Medulla oblongata (tissue), 1 donor: ENCODE measurements at regions not wholly inside any gene's neighbourhood (a gene's known extent, or its start where the extent isn't known, plus 50 kb on each side); places are given as distances from the start of the nearest gene placed in this dataset.
A peak's percentile ranks its signal among the peaks of the same experiment; 100 is the strongest.

ENCODE experiments used
- DNase-seq: peaks from one replicate; pipeline ENCODE4 v3.0.0-alpha.2; 2015; ENCODE audit errors: extremely low spot score

DNA sequence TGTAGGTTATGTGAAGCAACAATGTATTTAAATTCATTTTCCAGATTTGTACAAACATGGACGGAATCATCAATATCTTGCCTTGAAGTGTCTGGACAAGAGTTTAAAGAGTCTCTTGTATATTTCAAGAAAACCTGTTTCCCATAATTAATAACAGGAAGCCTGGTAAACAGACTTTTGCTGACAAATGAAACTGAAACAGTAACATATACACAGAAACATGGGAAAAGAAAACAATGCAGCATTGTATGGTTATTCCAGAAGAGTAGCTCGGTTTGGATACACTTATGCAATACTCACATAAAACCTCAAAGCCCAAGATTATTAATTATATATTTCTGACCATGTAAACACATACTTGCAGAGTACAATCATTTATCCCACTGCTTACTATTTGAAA is 265.5 kb downstream of the PTPRC start:
- DNase-seq = peak; percentile 40

DNA sequence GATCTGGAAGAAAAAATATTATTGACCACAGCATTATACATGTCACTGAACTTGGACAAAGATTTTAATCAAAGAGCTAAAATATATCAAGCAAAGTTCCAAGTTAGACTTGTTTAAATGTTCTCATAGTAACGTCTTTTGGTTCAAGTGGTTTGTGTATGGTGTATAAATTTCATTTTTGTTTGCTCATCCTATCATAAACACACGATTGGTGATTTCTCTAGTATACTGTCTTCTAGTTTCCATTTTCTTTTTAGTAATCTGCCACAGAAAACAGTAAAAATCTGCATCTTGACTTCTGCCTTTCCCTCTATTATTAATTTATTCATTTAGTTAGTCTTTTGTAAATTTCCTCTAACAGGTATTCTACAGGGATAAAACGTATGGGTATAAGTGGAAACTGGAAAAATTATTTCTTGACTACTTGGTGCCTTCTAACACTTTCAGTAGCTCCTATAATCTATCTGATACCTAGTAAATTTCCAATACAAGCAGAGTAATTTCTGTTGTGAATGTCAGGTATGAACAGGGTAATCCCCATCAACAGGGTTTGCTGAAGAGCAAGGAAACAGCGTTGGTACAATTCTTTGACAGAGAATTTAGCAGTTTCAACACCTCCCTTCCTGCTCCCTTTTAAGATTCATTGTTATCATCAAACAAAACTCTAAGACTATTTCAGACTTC is 268.0 kb downstream of the PTPRC start:
- DNase-seq = no peak

DNA sequence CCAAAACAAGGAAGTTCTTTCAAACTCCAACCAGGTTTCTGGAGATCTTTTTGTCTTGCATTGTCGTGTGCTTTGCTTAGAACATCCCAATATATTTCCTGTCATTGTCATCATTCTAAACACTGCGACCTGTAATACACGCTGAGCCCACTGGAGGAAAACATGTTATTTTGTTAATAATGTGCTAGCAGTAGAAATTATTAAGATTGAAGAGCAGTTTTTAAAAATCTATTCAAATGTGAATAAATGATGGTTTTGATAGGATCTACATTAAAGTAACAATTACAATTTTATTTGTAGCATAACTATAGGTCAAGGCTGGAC is 268.5 kb downstream of the PTPRC start:
- no peak for DNase-seq

DNA sequence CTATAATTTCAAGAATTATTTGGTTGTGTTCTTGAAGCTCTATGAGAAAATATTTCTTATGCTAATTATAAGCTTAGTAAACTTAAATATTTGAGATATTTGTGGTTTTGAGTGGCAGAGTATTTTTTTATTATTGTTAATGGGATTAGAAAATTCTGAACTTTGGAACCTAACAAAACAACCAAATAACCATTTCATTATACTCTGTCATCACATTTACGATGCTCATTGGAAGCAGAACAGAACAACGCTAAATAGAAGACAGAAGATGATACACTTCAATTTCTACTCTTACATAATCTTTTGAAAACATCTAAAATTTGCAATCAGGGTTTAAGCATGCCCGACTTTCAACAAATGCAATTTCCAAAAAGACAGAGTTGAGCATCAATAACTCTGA is 270.2 kb downstream of the PTPRC start:
- no peak for DNase-seq

GRCh38 chr1:198909973-198910372 is 271.1 kb downstream of the PTPRC start:
- no peak for DNase-seq

GRCh38 chr1:198910816-198911215 is 272.0 kb downstream of the PTPRC start:
- no peak for DNase-seq

GRCh38 chr1:198912046-198912445 is 273.2 kb downstream of the PTPRC start:
- no peak for DNase-seq

- DNase-seq = no peak
Observed at GRCh38 chr1:198913667-198914066, 274.8 kb downstream of the PTPRC start.

DNA sequence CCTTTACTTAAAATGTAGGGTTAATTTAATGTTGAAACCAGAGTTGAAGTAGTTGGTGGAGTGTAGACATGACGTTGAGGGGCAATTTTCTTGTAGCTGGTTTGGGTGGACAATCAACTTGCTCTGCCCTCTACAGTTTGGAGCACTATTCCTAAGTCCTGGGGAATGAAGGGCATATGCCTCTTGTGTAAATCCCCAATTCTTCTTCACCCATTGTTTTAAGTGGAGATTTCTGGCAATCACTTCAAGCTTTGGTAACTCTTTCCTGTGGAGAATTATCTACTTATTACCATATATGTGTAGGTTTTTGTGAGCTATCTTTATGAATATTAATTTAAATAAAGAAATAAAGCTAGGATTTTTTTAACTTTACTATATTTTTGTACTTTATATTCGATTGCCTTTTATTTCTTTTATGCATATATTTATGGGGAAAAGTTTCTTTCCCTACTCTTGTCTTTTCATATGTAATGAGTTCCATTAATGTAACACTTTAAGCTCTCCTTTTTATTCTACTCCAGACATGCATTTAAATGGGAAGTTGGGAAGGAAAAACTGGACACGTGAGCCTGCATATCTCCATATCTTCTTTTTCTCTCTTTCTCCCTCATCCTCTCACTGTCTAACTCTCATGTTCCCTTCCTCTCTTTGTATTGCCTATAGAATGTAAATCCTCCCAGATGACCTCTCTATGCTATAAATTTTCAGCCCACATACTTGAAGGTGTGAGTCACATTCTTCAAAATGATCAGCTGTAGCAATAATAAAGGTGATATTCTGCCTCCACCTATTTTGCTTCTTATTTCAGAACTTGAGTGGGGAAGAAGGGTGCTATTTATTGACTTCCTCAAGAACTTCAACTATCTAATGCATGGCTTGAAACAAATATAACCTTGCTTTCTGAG is 276.7 kb downstream of the PTPRC start:
- no peak for DNase-seq

DNA sequence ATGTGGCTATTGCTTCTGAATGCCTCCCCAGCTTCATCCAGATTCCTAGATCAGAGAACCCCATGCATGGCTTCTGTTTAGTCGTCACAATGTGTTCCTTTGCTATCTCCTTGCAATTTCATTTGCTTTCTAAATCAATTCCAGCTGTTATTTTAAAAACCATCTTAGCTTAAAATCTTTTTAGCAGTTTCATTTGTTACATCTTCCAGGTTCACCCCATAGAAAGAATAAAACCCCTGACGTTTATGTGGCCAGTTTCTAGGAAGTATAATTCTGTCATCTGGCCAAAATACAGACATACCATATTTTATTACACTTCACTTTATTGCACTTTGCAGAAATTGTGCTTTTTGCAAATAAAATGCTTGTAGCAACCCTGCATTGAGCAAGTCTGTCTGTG is 278.4 kb downstream of the PTPRC start:
- DNase-seq = no peak

DNA sequence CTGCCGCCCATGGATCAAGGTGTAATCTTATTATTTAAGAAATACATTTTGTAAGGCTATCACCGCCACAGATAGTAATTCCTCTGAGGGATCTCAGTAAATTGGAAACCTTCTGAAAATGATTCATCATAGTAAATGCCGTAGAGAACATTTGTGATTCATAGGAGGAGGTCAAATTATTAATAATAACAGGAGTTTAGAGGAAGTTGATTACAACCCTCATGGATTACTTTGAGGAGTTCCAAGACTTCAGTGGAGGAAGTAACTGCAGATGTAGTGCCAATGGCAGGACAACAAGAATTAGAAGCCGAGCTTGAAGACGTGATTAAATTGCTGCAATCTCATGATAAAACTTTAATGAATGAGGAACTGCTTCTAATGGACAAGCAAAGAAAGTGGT is 280.1 kb downstream of the PTPRC start:
- DNase-seq = no peak

- DNase-seq = no peak
Observed at GRCh38 chr1:198919667-198920398, 281.0 kb downstream of the PTPRC start.

DNA sequence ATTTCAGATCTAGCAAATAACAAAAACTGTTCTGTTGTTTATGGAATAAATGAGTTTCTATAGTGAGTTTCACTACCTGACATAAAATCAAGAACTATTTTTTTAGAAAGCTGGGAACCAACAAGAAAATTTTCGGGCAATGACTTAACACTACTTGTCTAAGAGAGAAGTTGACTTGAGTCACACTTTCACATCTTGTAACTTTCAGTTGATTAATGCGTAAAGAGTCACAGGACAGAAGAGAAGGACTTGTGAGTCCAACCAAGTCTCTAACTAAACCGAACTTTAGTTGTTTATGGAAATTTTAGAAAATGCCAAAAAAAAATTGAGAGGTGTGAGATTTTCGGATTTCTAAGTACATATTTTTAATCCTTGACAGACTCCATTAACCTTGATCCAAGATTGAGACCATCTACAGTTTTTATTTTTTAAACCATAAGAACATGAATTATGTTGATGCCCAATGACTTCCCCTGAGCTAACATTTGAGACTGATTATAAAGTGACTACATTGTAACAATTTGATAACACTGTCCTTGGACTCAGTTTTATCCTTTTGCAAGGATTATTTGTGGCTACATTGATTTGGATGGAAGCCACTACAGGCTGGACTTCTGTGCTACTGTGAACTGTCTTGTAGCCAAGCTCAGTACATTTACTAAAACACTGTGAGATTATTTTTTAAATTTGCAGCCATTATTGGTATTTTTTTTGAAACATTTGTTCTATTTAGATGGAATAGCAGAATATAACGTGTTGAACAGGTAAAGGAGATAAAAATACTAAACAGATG is 284.0 kb downstream of the PTPRC start:
- DNase-seq = peak; percentile 70

GRCh38 chr1:198923993-198924392 is 285.2 kb downstream of the PTPRC start:
- no peak for DNase-seq

GRCh38 chr1:198925567-198925966 is 286.7 kb downstream of the PTPRC start:
- DNase-seq = no peak

DNA sequence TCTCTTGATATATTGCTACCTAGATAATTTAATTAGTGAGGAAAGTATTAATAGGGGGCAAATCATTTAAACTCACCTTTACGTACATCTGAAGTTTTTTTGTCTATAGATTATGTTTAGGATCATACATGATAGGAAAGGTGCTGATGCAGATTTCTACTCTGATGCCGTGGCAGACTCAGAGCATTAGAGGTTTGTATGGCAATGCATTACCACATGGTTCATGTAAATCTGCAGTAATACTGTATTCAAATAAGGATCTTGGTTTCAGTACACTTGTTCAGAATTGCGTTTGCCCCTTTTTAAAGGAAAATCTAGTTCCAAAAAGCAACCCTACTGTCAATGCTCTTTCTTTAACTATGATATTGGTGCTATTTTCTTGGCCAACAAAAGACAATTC is 288.3 kb downstream of the PTPRC start:
- no peak for DNase-seq

- no peak for DNase-seq
Observed at GRCh38 chr1:198929111-198929604, 290.3 kb downstream of the PTPRC start.

GRCh38 chr1:198929961-198930599 is 291.2 kb downstream of the PTPRC start:
- DNase-seq = peak; percentile 70

GRCh38 chr1:198932351-198932991 is 293.6 kb downstream of the PTPRC start:
- peak; percentile 72 for DNase-seq

DNA sequence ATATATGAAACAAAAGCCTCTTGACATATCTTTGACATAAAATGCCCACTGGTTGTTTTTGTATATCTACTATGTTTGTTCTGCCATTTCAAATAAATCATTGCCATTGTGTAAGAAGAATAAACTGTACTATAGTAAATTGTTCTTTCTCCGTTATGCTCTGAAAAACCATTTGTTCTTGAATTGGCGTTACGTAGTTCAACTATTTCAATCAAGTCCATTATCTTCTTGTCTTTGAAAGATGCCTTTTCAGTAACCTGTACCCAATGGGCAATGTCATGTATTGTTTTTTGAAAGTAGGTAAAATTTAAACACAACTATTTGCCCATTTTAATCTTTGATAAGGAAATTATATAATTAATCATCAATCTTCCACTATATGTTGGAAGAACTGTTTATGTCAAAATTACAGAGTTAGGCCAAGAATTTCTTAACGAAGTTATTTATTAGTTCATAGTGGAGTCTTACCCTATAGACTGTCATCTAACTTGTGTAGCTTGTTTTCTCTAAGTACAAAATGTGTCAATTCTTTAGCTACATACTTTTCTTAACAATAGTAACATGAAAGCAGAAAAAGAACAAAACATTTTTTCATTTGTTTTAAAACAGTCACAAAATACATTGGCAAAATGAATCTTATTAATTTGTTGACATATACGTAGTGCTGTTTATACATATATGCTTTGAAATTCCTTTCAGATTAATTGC is 294.8 kb downstream of the PTPRC start:
- DNase-seq = peak; percentile 73
